Fibroblast of skin of right quadriceps (primary cell): ENCODE measurements at regions not wholly inside any gene's neighbourhood (a gene's known extent, or its start where the extent isn't known, plus 50 kb on each side); places are given as distances from the start of the nearest gene placed in this dataset.

Experiments used
- DNase-seq: peaks from one replicate; pipeline ENCODE4 v3.0.0-alpha.2; 2013

GRCh38 chr6:165229216-165229615, 80.2 kb downstream of the C6orf118 start:
- DNase-seq = no peak

- peak; percentile 92 for DNase-seq
These were observed 81.6 kb downstream of the C6orf118 start for GRCh38 chr6:165227644-165228329.

GRCh38 chr6:165223736-165224135, 85.7 kb downstream of the C6orf118 start:
- no peak for DNase-seq

GRCh38 chr6:165223101-165223500, 86.3 kb downstream of the C6orf118 start:
- peak; percentile 55 for DNase-seq

DNA sequence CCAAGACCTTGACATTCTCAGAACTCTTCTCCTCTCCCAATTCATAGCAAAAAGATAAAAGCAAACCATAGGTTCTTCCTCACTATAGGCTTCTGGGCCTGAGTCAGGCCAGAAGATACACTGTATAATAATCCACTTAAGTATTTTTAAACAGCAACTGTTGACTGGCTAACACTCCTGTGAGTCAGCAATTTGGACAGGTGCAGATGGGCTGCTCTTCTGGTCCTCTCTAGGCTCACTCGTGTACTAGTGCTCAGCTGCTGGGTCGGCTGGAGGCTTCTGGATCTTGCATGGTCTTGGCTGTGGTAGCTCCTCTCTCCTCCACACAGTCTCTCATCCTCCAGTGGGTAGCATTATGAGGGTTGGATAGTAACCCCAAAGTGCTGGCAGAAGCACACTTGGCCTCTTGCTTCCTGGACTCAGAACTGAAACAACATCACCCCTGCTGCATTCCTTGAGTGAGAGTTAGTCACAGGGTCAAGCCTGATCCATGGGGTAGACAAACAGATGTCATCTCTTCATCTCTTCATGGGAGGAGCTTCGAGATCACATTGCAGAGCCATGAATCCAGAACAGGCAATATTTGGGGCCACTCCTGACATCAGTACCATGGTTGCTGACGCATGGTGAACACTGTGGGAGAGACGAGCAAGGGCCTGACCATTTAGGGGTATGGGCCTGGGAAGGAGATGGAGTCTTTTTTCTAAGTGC, 86.9 kb downstream of the C6orf118 start:
- DNase-seq = peak; percentile 26

DNA sequence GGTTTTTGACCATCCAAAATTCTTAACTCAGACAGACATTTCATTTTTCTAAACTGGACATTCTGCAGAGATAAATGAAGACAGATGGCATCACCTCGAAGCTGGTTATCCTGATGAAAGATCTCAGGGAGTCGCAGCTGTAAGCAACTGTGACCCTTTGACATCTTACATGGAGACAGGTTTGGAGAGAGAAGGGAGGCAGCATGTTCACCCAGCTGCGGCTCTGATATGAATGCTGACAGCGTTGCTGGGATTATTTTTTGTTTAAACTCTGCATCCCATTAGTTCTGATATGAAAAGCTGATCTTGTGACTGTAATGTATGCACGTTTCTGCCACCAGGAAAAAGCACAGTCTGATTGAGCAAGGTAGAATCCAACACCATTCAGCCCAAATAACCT, 89.4 kb downstream of the C6orf118 start:
- DNase-seq = no peak

GRCh38 chr6:165219629-165220028, 89.8 kb downstream of the C6orf118 start:
- no peak for DNase-seq

GRCh38 chr6:165218829-165219228, 90.6 kb downstream of the C6orf118 start:
- peak; percentile 87 for DNase-seq

DNA sequence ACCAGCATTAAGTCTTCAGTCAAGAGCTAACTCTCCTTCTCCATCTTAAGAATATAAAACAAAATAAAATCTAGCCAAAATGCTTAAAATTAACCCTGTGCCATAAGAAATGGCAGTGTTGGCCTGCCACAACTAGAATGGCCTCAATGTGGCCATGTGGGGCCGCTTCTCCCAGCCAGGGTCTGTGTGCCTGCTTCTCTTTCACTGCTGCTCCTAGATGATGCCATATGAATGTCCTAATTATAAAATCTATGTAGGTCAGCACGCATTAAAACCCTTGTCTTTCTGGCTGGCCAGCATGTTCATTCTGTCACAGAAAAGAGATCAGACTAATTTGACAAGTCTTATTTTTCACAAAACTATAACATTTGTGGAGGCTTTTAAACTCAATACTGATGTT, 102.6 kb downstream of the C6orf118 start:
- DNase-seq = no peak

DNA sequence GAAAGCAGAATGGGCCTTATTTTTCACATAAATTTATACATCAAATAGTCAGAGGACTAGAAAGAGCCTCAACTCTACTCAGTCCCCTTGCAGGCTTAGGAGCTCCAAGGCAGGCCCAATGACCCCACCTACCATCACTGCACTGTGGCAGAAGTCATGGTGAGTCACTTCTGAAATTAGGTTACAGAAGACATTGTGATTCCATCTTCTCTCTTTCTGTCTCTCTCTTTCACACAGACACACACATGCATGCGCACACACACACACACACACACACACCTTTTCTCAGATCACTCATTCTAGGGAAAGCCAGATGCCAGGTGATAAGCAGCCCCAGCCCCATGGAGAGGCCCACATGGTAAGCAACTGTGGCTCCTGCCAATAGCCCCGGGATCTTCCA, 103.8 kb downstream of the C6orf118 start:
- DNase-seq = no peak

DNA sequence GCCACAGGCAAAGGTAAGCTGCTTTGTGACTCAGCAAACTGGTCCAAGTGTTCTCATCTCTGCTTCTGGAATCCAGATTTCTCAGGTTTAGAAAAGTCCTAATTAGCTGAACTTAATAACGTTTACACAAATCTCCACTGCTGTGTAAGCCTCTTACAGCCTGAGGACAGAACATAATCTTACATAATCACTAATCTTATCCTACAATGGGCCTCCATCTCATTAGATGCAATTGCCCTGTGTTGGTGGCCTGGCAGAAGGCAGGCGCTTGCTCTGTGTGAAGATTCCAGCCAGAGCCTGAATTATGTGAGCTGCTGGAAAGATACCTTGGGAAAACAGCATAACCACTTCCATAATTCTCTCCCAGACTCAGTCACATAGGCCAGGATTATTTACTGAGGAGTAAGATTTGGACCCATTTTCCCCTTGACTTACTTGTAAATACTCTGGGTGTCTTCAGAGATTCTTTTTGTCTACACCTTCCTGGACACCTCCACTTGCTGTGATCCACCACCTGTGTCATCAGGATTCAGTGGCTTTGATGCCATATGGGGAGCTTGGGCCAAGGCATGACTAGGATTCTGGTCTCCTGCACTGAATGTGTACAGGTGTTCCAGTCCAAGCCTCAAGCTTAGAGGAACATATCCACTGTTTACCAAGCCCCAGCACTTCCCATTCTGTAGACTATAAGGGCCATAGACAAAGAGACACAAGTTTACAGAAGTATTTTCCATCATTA, 104.4 kb downstream of the C6orf118 start:
- DNase-seq = no peak

- no peak for DNase-seq
These were observed 109.2 kb downstream of the C6orf118 start for GRCh38 chr6:165200178-165200577.

GRCh38 chr6:165191461-165191860, 117.9 kb downstream of the C6orf118 start:
- DNase-seq = no peak

GRCh38 chr6:165186441-165187205, 122.8 kb downstream of the C6orf118 start:
- no peak for DNase-seq

GRCh38 chr6:165186041-165186440, 123.4 kb downstream of the C6orf118 start:
- peak; percentile 9 for DNase-seq

DNA sequence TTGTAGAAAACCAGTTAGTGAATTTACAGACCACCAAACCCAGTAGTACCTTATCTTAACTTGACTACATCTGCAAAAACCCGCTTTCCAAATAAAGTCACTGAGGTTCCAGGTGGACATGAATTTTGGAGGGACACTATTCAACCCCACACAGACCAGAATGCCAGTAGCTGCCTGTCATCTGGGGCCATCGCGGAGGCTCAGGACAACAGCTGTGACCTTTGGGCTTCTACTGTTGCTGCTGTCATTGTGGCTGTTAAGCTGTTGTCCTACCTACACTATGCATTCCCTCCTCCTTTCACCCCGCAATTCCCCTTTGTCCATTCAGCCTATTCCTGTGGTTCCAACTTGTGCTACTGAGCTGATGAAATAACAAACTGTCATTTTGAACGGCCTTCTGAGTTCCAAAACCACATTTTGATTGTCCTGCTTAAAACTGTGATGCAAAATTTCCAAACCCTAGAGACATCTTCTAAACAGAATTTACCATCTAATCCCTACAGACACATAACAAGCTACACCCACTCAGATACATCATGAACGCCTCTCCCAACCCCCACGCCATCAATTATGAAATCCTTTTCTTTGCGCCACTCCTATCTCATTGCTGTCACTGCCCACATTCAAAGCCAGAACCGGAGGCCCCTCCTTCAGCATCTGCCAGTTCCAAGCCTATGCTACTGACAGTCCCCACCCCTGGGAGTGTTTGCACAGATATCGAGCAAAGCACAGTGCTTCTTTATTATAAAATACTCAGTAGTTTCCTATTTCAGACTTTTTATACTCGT, 125.0 kb downstream of the C6orf118 start:
- DNase-seq = peak; percentile 17

DNA sequence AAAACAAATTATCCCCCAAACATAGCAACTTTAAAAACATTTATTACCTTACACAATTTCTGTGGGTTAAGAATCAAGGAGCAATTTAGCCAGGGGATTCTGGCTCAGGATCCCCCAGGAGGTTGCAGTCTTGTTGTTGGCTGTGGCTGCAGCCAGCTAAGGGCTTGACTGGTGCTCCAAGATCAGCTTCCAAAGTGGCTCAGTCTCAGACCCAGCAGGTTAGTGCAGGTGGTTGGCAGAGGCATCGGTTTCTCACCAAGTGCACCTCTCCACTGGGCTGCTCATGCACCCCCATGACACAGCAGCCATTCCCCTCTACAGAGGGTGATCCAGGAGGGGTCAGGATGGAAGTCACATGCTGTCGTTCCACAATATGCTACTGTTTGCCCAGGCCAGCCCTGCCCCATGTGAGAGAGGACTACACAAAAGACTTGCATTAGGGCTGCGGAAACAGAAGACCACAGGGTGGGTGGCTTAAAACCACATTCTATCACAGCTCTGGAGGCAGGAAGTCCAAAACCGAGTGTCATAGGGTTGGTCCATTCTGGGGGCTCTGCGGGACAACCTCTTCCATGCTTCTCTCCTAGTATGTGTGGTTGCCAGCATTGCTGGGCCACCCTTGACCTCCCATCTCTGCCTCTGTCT, 125.8 kb downstream of the C6orf118 start:
- no peak for DNase-seq

- DNase-seq = no peak
These were observed 126.3 kb downstream of the C6orf118 start for GRCh38 chr6:165183071-165183470.

DNA sequence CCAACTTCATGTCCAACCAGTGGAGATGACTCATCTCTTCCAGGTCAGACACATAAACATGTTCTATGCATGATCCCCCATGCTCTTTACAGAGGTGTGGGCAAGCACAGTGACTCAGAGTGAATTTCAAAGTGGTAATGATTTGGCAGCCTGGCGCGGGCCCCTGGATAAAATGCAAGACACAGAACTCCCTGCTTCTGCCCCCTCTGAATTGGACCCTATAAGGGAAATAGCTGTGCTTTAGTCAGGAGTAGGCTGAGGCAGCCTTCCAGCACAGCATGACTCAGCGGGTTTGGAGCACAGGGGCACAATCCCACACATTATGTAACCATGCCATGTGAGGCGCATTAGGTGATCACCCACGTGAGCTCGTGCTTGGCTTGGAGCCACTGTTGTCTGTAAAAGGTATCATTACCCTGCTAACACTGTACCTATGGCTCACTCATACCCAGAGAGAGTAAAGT, 127.4 kb downstream of the C6orf118 start:
- peak; percentile 86 for DNase-seq

- peak; percentile 66 for DNase-seq
These were observed 131.3 kb downstream of the C6orf118 start for GRCh38 chr6:165178056-165178455.

- no peak for DNase-seq
These were observed 135.9 kb downstream of the C6orf118 start for GRCh38 chr6:165173484-165173883.

DNA sequence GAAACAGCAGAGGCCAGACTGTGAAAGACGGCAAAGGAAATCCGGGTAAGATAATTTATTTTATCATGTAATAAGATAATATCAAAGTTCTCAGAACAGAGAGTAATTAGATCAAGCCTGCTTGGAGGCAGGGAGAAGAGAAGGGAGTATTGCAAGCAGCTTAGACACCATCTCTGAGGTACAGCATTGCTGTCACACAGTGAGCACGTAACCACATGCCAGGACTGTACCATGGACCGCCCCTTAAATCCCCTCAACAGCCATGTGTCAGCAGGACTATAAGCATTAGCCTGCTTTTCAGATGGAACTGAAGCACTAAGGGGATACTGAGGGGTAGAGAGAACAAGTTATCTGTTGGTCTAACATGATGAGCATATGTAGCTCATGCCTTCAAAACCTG, 141.5 kb downstream of the C6orf118 start:
- DNase-seq = no peak
